ENCODE measurements at regions not wholly inside any gene's neighbourhood (a gene's known extent, or its start where the extent isn't known, plus 50 kb on each side); places are given as distances from the start of the nearest gene placed in this dataset.
"Not testable (repeated sequence)": the region's sequence is repeated elsewhere in the genome, so short reads cannot be mapped to it uniquely, and the experiment has no call there.

DNA sequence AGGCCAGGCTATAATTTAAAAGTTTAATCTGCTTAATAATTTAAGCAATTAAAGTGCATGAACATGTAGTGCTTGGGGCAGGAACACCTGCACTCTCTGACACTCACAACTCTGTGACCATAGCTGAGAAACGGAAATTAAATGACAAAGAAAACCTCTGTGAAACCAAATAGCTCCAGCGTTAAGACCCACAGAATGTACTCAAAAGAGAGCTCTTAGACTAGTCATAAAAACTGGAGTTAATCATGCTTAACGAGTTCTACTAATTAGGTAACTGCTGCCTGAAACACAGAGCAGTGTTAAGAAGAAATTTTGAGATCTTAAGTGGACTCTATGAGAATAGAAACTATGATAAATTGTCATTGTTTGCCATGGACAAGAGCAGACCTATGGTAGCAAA lies 174.4 kb upstream of the SPIN4 start:
- no peak overlapping the region for H3K4me3 ChIP-seq
- no peaks in the 10 kb centered on the region for H3K4me1 ChIP-seq
- ATAC-seq: no peak
- TF ChIP-seq, protein P1, sequence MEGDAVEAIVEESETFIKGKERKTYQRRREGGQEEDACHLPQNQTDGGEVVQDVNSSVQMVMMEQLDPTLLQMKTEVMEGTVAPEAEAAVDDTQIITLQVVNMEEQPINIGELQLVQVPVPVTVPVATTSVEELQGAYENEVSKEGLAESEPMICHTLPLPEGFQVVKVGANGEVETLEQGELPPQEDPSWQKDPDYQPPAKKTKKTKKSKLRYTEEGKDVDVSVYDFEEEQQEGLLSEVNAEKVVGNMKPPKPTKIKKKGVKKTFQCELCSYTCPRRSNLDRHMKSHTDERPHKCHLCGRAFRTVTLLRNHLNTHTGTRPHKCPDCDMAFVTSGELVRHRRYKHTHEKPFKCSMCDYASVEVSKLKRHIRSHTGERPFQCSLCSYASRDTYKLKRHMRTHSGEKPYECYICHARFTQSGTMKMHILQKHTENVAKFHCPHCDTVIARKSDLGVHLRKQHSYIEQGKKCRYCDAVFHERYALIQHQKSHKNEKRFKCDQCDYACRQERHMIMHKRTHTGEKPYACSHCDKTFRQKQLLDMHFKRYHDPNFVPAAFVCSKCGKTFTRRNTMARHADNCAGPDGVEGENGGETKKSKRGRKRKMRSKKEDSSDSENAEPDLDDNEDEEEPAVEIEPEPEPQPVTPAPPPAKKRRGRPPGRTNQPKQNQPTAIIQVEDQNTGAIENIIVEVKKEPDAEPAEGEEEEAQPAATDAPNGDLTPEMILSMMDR (IDR thresholded peaks at IDR 0.05): no peak
- intact Hi-C loops (cut with DNase I): no loop called here
- peaks cover 0 to 3% of the 10 kb centered on the region in 2 donors for H3K9me3 ChIP-seq
- no peaks in the 10 kb centered on the region for H3K36me3 ChIP-seq
- DNase-seq: no peak
- no peaks in the 10 kb centered on the region for H3K27me3 ChIP-seq
- no peak overlapping the region for H3K27ac ChIP-seq

DNA sequence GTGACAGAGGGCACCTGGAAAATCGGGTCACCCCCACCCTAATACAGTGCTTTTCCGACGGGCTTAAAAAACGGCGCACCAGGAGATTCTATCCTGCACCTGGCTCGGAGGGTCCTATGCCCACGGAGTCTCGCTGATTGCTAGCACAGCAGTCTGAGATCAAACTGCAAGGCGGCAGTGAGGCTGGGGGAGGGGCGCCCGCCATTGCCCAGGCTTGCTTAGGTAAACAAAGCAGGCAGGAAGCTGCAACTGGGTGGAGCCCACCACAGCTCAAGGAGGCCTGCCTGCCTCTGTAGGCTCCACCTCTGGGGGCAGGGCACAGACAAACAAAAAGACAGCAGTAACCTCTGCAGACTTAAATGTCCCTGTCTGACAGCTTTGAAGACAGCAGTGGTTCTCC lies 168.2 kb upstream of the SPIN4 start:
- DNase-seq; H3K27me3 ChIP-seq; H3K36me3 ChIP-seq; ATAC-seq; intact Hi-C loops (cut with DNase I); H3K4me1 ChIP-seq; H3K27ac ChIP-seq; H3K9me3 ChIP-seq; H3K4me3 ChIP-seq: not testable (repeated sequence)

DNA sequence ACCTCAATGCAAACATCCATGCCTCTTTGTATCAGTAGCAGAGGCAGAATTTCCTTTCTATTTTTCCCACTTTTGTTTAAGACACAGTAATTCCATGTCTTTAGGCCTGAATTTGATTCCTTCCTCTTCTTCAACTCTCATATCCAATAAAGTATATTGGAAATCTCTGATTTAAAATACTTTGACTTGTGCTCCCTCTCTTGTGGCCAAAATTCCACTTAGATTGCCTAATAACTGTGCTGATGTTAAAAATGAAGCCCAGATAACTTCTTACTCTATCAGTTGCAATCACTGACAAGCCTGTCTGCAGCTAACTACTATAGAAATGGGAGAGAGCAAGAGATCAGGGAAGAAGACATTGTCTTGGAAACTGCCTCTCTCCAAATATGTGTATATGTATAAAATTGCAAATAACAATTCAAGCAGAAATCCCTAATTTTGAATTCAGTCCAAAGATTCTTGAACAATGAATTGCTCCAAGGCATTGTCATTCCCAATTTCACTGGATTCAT lies 163.5 kb upstream of the SPIN4 start:
- Histone ChIP-seq H3K4me3 (no peak overlapping the region), H3K36me3 (no peaks in the 10 kb centered on the region), H3K27ac (no peak overlapping the region), H3K9me3 (no peaks in the 10 kb centered on the region), H3K4me1 (no peaks in the 10 kb centered on the region), H3K27me3 (no peaks in the 10 kb centered on the region)
- intact Hi-C loops (cut with DNase I): no loop called here
- peak in 1 of 4 donors; percentile 6 for DNase-seq
- no peak for ATAC-seq
- TF ChIP-seq, protein P1 (IDR thresholded peaks at IDR 0.05): no peak

DNA sequence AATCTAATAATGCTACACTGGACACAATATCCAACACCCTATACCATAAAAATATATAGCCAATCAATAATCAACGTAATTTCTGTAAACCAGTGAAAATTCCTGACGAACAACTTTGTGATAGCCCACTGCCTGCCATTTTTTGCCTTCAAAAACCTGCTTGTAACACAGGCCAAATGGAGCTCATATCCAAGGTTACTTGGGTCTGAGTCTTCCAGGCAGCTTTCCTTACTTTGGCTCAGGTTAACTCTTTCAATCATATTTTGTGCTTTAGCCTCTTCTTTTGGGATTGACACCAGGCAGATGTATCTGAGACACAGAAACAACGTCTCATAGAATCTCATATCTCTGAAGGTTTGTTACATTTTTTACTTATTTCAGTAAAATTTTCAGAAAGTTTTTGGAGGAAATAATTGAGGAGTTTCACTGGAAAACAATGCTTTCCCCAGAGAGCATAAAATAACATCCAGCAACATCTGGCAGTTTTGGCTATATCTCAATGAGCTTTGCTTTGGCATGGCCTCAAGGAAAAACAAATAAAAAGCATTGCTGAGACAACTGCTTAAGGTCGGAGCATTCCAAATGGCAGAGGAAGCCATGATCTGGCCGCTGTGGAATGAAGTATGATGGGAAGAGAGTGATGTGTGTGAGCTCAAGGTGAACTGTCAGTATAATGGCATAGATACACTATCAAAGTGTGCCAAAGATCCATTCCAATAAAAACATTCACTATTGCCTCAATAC lies 162.9 kb upstream of the SPIN4 start:
- no peaks in the 10 kb centered on the region for H3K9me3 ChIP-seq
- no peaks in the 10 kb centered on the region for H3K4me1 ChIP-seq
- H3K36me3 ChIP-seq: no peaks in the 10 kb centered on the region
- no peaks in the 10 kb centered on the region for H3K27me3 ChIP-seq
- no peak overlapping the region for H3K27ac ChIP-seq
- DNase-seq: peak in 2 of 4 donors; percentile 26 to 51
- TF ChIP-seq, protein P1 (IDR thresholded peaks at IDR 0.05): no peak
- H3K4me3 ChIP-seq: no peak overlapping the region
- ATAC-seq: peak; percentile 32
- intact Hi-C loops (cut with DNase I): no loop called here

DNA sequence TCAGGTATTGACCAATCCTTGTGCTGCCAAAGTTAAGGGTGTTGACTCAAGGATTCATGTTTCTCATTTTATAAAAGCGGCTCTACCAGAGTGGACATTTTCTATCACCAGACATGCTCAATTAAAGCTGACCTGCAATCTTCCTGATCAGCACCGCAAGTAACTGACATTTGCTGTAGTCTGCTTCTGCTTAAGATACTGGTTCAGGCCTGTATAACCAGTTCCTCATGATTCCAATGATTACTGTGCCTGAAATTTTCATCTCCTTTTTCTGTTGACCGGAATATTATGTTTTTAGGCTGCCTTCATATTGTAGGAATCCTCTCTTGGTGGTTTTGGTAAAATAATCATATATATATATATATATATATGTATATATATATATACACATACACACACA lies 160.2 kb upstream of the SPIN4 start:
- ATAC-seq (no peak), DNase-seq (no peak)
- intact Hi-C loops (cut with DNase I): no loop called here
- Histone ChIP-seq H3K9me3 (no peaks in the 10 kb centered on the region), H3K36me3 (no peaks in the 10 kb centered on the region), H3K27me3 (no peaks in the 10 kb centered on the region), H3K27ac (no peak overlapping the region), H3K4me1 (no peaks in the 10 kb centered on the region), H3K4me3 (no peak overlapping the region)
- TF ChIP-seq, protein P1 (IDR thresholded peaks at IDR 0.05): no peak

DNA sequence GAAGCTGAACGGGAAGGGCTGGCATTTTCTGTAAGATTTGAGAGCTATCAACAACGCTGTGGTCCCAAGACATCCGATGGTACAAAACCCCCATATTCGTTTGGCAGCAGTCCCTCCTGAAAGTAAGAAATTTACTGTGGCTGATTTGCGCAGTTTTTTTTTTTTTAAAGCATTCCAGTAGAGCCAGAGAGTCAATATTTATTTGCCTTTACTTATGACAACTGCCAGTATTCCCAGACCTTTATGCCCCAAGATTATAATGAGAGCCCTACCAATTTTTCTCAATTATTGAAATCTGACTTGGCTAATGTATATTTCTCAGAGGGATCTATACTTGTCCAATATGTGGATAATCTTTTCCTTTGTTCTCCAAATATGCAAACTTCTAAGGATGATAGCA lies 157.5 kb upstream of the SPIN4 start:
- no peak overlapping the region for H3K27ac ChIP-seq
- no peak overlapping the region for H3K4me3 ChIP-seq
- DNase-seq (no peak), ATAC-seq (no peak)
- no peaks in the 10 kb centered on the region for H3K36me3 ChIP-seq
- no peaks in the 10 kb centered on the region for H3K27me3 ChIP-seq
- TF ChIP-seq, protein P1 (IDR thresholded peaks at IDR 0.05): no peak
- no peaks in the 10 kb centered on the region for H3K9me3 ChIP-seq
- intact Hi-C loops (cut with DNase I): no loop called here
- no peaks in the 10 kb centered on the region for H3K4me1 ChIP-seq

Measured in left lung (tissue), 4 donors.